Erythroblast (primary cell): ENCODE measurements at regions not wholly inside any gene's neighbourhood (a gene's known extent, or its start where the extent isn't known, plus 50 kb on each side); places are given as distances from the start of the nearest gene placed in this dataset.

Experiments used
- GATA1 ChIP-seq: IDR thresholded peaks from 2 replicates; pipeline ENCODE4 v1.6.1; 2011; ENCODE audit warnings: low read depth, mild to moderate bottlenecking, control low read depth, low read length, moderate library complexity
- POLR2A ChIP-seq: IDR thresholded peaks from 2 replicates; pipeline ENCODE4 v1.6.1; 2011; ENCODE audit warnings: mild to moderate bottlenecking, low read length

DNA sequence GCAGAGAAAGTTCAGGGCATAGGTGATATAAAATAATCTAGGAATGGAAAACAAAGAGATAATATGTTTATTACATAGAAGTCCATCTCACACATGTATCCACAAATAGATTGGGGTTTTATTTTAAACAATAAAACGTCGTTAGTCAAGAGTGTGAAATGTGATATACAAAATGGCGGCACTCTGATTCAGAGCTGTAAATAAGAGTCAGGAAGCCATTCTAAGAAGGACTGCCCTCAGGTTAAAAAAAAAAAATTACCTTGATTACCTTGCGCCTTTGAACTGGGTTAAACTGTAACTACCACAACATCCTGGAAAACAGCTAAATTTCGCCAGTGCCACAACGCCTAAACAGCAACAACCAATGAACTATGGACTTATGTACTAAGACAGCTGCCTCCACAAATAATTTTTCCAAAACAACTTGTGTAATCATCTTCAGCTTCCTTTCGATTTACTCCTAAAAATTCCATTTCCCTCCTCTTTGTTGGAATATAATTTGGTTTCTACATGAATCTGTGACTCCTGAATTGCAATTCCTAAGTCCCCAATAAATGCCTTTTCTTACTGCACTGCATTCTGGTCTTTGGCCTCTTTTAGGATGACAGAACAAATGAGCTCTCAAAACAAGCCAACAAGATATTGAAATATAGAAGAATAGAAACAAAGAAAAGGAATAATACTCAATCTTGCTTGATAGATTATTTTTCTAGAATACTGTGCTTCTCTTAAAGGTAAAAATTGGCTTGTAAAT is 1019.5 kb upstream of the MAP3K7 start:
- TF ChIP-seq GATA1 (no peak), POLR2A (no peak)
